Activated naive CD4-positive, alpha-beta T cell treated with Interleukin-2 at 50 U/mL for 16 hours (primary cell): ENCODE measurements at regions not wholly inside any gene's neighbourhood (a gene's known extent, or its start where the extent isn't known, plus 50 kb on each side); places are given as distances from the start of the nearest gene placed in this dataset.

Experiments used
- DNase-seq: peaks from one replicate; pipeline ENCODE4 v3.0.0-alpha.2; 2020

GRCh38 chr22:46092011-46092410 is 58.3 kb upstream of the PPARA start:
- no peak for DNase-seq

GRCh38 chr22:46092670-46093410 is 57.5 kb upstream of the PPARA start:
- no peak for DNase-seq

GRCh38 chr22:46093796-46094195 is 56.5 kb upstream of the PPARA start:
- no peak for DNase-seq

- DNase-seq = no peak
Observed at GRCh38 chr22:46094676-46095075, 55.6 kb upstream of the PPARA start.

- no peak for DNase-seq
Observed at GRCh38 chr22:46096051-46096450, 54.3 kb upstream of the PPARA start.

- no peak for DNase-seq
Observed at GRCh38 chr22:46096706-46097230, 53.6 kb upstream of the PPARA start.

GRCh38 chr22:46097268-46097900 is 52.9 kb upstream of the PPARA start:
- DNase-seq = no peak

GRCh38 chr22:46098525-46099475 is 51.5 kb upstream of the PPARA start:
- no peak for DNase-seq

- no peak for DNase-seq
Observed at GRCh38 chr22:46099740-46100139, 50.6 kb upstream of the PPARA start.

- DNase-seq = no peak
Observed at GRCh38 chr22:46100401-46101105, 49.8 kb upstream of the PPARA start.
